ENCODE measurements at regions not wholly inside any gene's neighbourhood (a gene's known extent, or its start where the extent isn't known, plus 50 kb on each side); places are given as distances from the start of the nearest gene placed in this dataset.

DNA sequence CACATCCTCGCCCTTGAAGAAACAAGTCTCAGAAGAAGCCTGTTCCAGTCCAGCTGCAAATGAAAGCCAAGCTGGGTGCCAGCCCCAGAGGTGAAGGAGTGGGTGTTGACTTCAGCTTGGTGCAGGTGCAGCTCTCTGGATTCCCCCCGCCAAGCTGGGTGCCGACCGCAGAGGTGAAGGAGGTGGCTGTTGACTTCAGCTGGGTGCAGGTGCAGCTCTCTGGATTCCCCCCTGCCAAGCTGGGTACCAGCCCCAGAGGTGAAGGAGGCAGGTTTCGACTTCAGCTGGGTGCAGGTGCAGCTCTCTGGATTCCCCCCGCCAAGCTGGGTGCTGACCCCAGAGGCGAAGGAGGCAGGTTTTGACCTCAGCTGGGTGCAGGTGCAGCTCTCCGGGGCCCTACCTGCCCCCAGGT is 1234.0 kb downstream of the TBC1D22A start:
- TF ChIP-seq PPARA (CRISPR knock-in tag; IDR thresholded peaks at IDR 0.05; ENCODE audit: borderline replicate concordance) (no peak), ZNF565 (CRISPR knock-in tag; conservative IDR thresholded peaks at IDR 0.05; ENCODE audit: low read depth) (no peak), ZNF8 (CRISPR knock-in tag; IDR thresholded peaks at IDR 0.05) (no peak), ISL1 (CRISPR knock-in tag; IDR thresholded peaks at IDR 0.05) (no peak), ZC3H10 (CRISPR knock-in tag; IDR thresholded peaks at IDR 0.05) (no peak)

Data from SK-N-SH treated with all-trans-retinoic acid at 6 μM for 48 hours (cell line).